GM12878 (cell line): ENCODE measurements at regions not wholly inside any gene's neighbourhood (a gene's known extent, or its start where the extent isn't known, plus 50 kb on each side); places are given as distances from the start of the nearest gene placed in this dataset.

Experiments used
- NKRF ChIP-seq: fragments of 450-650 bp; conservative IDR thresholded peaks from 2 replicates; pipeline ENCODE4 v1.6.1; 2017; ENCODE audit warnings: mild to moderate bottlenecking, moderate library complexity
- POLR2A ChIP-seq: IDR thresholded peaks from 2 replicates; pipeline ENCODE4 v1.6.1; 2011; ENCODE audit warnings: low read depth, mild to moderate bottlenecking, low read length
- ZNF217 ChIP-seq: fragments of 450-650 bp; IDR thresholded peaks from 2 replicates; pipeline ENCODE4 v1.6.1; 2017; ENCODE audit warnings: antibody characterized with exemption, mild to moderate bottlenecking
- TF ChIP-seq, protein P1 (sequence below), 3 experiments: IDR thresholded peaks in 2 of 3; conservative IDR thresholded peaks in 1 of 3; 2 replicates each; pipeline ENCODE4 v1.5.1; 2011; ENCODE audit warnings: low read depth in 3 of 3, low read length in 3 of 3, mild to moderate bottlenecking in 3 of 3, control low read depth in 2 of 3, moderate library complexity in 2 of 3, inconsistent platforms in 1 of 3, mixed read lengths in 1 of 3; ENCODE audit not compliant: control insufficient read depth in 2 of 3, insufficient read depth in 1 of 3; ENCODE audit errors: extremely low read depth in 1 of 3

- no peak for TF ChIP-seq POLR2A
- TF ChIP-seq NKRF, result no peak
- no peak for TF ChIP-seq ZNF217
- TF ChIP-seq, protein P1, sequence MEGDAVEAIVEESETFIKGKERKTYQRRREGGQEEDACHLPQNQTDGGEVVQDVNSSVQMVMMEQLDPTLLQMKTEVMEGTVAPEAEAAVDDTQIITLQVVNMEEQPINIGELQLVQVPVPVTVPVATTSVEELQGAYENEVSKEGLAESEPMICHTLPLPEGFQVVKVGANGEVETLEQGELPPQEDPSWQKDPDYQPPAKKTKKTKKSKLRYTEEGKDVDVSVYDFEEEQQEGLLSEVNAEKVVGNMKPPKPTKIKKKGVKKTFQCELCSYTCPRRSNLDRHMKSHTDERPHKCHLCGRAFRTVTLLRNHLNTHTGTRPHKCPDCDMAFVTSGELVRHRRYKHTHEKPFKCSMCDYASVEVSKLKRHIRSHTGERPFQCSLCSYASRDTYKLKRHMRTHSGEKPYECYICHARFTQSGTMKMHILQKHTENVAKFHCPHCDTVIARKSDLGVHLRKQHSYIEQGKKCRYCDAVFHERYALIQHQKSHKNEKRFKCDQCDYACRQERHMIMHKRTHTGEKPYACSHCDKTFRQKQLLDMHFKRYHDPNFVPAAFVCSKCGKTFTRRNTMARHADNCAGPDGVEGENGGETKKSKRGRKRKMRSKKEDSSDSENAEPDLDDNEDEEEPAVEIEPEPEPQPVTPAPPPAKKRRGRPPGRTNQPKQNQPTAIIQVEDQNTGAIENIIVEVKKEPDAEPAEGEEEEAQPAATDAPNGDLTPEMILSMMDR (IDR thresholded peaks at IDR 0.05 in 2 of 3, conservative IDR thresholded peaks at IDR 0.05 in 1 of 3; ENCODE audit: control insufficient read depth in 2 of 3, extremely low read depth in 1 of 3, insufficient read depth in 1 of 3, low read depth in 3 of 3, low read length in 3 of 3), result no peak
Observed at GRCh38 chr10:91096274-91096673, 124.2 kb upstream of the PCGF5 start.
